ENCODE measurements at regions not wholly inside any gene's neighbourhood (a gene's known extent, or its start where the extent isn't known, plus 50 kb on each side); places are given as distances from the start of the nearest gene placed in this dataset.

- no peak overlapping the region for H3K4me3 ChIP-seq (ENCODE audit: low read depth, low read length)
- DNase-seq (ENCODE audit: low read depth): no peak
- TF ChIP-seq CTCF (conservative IDR thresholded peaks at IDR 0.05; ENCODE audit: low read depth, low read length): no peak
These were observed 299.2 kb upstream of the MGAT5 start for GRCh38 chr2:133954636-133955035.

GRCh38 chr2:133955169-133955568, 298.7 kb upstream of the MGAT5 start:
- no peak for DNase-seq (ENCODE audit: low read depth)
- H3K4me3 ChIP-seq (ENCODE audit: low read depth, low read length): no peak overlapping the region
- TF ChIP-seq CTCF (conservative IDR thresholded peaks at IDR 0.05; ENCODE audit: low read depth, low read length): no peak

- H3K4me3 ChIP-seq (ENCODE audit: low read depth, low read length): no peak overlapping the region
- TF ChIP-seq CTCF (conservative IDR thresholded peaks at IDR 0.05; ENCODE audit: low read depth, low read length): no peak
- no peak for DNase-seq (ENCODE audit: low read depth)
These were observed 297.4 kb upstream of the MGAT5 start for GRCh38 chr2:133956434-133956935.

DNA sequence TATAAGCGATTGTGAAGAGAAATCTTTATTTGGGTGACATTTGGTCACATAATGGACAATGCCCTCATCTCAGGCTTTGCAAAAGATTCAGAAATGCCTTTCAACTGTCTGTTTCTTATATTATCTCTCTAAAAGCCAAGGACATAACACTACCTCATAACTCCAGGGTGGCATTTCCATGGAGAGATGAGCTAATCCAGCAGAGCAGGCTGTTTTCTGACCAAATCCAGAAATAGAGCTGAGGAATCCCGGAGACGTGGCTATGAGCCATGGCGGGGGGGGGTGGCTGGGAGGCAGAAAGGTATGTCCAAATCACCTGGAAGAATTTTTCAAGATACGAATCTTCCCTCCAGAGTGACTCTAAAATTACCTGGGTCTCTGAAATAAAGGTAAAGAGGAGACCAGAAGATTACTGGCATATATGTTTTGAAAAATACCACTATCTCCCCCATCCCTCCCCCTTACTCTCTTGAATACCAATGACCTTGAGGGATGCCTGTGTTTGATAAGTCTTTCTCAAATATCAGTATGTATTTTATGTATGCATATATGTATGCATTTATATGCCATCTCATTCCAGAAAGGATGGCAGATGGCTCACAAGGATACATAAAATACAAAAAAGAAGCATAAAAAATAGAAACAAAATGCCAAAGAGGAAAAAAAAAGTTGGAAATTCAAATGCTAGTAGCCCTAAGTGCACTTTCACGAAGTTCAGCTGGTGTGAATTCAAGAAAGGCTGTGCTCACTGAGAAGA, 296.0 kb upstream of the MGAT5 start:
- no peak for TF ChIP-seq CTCF (conservative IDR thresholded peaks at IDR 0.05; ENCODE audit: low read depth, low read length)
- no peak overlapping the region for H3K4me3 ChIP-seq (ENCODE audit: low read depth, low read length)
- no peak for DNase-seq (ENCODE audit: low read depth)

DNA sequence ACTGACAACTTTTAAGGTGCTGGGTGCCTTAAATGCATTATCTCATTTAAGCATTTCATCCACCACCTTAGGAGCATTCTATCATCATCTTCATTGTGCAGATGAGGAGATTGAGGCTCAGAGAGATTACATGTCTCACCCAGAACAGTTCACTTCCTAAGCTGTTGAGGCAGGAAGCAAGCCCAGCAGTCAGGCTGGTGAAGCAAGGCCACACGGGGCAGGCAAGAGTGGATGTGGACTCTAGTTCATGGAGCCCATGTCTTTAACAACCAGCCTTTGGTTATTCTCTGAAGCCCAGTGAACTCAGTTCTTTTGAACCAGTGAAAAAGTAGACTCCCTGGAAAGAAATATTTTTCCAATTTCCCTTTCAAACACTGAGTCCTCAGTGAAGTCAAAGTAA, 294.8 kb upstream of the MGAT5 start:
- DNase-seq (ENCODE audit: low read depth): no peak
- TF ChIP-seq CTCF (conservative IDR thresholded peaks at IDR 0.05; ENCODE audit: low read depth, low read length): no peak
- no peak overlapping the region for H3K4me3 ChIP-seq (ENCODE audit: low read depth, low read length)

- no peak for TF ChIP-seq CTCF (conservative IDR thresholded peaks at IDR 0.05; ENCODE audit: low read depth, low read length)
- no peak for DNase-seq (ENCODE audit: low read depth)
- no peak overlapping the region for H3K4me3 ChIP-seq (ENCODE audit: low read depth, low read length)
These were observed 287.1 kb upstream of the MGAT5 start for GRCh38 chr2:133966720-133967304.

GRCh38 chr2:133967326-133967725, 286.5 kb upstream of the MGAT5 start:
- H3K4me3 ChIP-seq (ENCODE audit: low read depth, low read length): no peak overlapping the region
- DNase-seq (ENCODE audit: low read depth): no peak
- TF ChIP-seq CTCF (conservative IDR thresholded peaks at IDR 0.05; ENCODE audit: low read depth, low read length): no peak
